ENCODE measurements at regions not wholly inside any gene's neighbourhood (a gene's known extent, or its start where the extent isn't known, plus 50 kb on each side); places are given as distances from the start of the nearest gene placed in this dataset.

DNA sequence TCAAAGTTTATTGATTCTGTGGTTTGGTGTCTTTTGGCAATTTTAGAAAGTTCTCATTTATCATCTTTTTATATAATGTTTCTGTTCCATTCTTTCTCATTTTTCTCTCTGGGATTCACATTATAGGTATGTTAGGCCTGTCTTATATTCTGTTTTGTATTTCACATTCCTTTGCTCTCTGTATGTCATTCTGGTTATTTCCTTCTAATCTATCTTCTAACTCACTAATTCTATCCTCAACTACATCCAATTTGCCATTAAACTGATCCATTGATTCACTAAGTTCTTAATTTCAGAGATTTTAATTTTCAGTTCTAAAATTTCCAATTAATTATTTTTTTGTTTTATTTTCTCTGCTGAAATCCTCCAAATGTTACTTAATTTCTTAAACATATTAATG lies 234.8 kb downstream of the FOXD2 start:
- no peak for DNase-seq

- no peak for DNase-seq
Measured at GRCh38 chr1:47674189-47674588, 236.3 kb downstream of the FOXD2 start.

DNA sequence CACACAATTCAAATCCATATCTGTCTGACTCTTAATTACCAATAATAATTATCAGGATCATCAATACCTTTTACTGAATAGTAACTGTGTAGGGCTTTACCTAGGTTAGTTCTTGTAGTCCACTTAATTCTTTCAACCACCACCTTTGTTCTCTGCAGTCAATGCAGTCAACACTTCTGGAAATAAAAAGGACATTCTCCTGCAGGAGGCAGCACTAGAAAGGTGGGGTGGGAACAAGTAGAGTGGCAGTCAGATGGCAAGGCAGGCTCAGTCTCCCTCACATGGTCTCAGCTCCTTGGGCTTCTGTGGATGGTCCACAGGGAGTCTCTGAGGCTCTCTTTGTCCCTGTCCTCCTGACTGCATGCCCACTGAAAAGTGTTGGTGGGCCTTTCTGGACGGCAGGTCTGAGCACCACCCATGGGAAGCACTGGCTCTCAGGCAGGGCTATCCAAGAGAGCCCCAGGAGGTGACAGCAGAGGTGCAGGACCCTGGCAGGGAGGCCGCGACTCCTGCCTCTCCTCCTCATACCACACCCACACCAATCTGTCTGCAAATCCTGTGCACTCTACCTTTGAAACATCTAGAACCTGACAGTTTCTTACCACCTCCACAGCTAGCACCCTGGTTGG lies 237.3 kb downstream of the FOXD2 start:
- DNase-seq: no peak

DNA sequence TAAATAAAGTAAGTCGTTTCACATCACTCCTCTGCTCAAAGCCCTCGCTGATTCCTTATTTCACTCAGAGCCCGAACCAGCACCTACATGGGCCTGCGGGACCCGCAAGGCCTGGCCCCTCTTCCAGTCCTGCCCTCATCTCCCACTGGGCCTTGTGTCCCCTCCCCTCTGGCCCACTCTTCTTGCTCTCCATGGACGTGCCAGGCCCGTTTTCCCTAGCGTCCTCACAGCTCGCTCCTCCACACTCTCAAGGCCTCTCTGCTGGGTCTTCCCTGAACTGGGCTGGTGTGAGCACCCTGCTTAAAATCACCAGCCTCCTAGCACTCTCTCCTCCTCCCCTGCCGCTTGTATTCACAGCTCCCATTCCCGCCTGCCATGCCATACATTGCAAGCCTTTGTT lies 237.9 kb downstream of the FOXD2 start:
- DNase-seq: no peak

DNA sequence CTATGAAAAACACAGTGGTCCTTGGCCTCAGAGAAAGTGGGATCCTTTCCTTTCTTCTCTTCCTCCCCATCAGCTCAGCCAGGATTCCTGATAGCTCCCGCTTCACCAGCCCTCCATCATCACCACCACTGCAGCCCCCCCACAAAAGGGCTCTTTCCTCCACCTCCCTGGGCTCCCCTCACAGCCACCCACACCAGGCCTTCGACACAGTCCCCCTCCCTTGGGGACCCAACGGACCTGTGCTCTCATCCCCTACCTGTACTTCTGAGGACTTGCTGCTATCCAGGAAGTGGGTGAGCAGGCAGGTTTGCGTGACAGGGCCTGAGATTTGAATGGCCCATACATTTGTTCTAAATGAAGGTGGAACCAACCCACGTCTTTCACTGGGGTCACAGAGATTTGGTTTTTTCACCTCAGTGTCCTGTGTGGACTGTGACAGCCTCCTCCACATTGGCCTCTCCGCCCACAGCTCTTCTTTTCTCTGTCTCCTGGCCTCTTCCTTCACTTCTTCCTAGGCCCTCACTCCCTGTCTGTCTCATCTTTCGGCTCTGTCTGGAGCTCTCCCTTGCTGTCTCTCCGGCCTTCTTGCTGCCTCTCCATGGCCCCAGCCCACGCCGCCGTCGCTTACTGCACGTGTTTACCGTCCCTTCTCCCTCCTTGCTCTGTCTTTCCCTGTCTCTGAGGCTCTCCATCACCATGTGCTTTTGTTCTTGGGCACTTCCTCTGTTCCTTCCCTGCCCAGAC lies 238.6 kb downstream of the FOXD2 start:
- DNase-seq: no peak

GRCh38 chr1:47677241-47677940 lies 239.5 kb downstream of the FOXD2 start:
- DNase-seq: no peak

- no peak for DNase-seq
Measured at GRCh38 chr1:47678464-47678980, 240.7 kb downstream of the FOXD2 start.

GRCh38 chr1:47679301-47679791 lies 241.5 kb downstream of the FOXD2 start:
- no peak for DNase-seq

DNA sequence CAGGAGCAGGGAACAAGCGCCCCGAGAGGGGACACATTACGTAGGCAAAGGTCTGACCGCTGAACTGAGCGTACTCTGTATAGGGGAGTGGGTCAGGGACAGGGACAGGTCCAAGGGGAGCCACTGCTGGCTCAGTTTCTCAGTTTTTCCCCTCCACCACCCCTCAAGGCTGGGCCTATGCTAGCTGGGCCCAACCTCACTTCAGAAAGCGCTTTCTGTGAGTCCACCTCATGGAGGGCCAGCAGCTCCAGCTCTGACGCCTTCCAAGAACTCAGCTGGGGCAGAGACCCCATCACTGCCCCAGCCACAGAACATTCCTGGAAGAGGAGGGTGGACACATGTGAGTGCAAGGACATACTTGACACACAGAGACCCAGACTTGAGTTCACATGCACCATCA lies 242.0 kb downstream of the FOXD2 start:
- no peak for DNase-seq

DNA sequence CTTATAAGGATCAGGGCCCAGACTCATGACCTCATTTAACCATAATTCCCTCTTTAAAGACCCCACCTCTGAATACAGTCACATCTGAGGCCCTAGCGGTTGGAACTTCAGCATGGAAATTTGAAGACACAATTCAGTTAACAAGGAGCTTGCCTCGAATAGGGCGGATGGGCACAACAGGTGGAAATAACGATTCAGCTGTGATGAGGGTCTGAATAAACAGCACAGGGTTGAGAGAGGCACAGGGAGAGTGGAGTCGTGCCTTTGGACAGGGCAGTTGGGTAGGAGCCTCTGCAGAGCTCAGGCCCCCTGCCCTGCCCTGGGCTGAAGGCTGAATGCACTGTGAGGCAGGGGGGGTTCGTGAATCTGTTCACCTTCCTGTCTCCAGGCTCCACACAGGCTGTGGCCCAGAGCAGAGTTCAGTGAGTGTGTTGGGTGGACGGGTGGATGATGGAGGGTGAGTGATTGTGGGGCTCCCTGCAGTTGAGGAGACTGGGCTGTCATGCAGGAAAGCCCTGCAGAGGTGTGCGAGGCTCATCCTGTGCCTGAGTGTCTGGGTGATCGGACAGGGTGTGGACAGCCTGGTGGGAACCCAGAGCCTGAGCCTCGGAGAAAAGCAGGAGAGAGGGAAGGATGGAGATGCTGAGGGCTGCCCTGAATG lies 243.1 kb downstream of the FOXD2 start:
- no peak for DNase-seq

DNA sequence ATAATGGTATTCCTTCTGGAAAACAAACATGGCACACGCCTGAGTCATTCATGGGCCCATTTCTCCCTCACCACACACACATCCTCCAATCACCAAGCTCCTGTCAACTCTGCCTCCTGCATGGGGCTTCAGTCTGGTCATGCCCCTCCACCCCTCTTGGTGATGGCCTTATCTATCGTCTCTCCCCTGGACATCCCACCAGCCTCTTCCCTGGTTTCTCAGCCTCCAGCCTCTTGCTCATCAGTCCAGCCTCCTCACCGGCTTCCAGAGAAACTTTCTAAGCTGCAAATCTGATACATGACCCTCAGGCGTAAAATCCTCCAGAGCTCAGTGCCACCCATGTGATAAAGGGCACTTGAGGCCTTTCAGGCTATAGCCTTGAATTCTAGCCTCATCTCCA lies 243.9 kb downstream of the FOXD2 start:
- no peak for DNase-seq

GRCh38 chr1:47682198-47682597 lies 244.4 kb downstream of the FOXD2 start:
- no peak for DNase-seq

- DNase-seq: no peak
Measured at GRCh38 chr1:47682786-47683350, 245.0 kb downstream of the FOXD2 start.

DNA sequence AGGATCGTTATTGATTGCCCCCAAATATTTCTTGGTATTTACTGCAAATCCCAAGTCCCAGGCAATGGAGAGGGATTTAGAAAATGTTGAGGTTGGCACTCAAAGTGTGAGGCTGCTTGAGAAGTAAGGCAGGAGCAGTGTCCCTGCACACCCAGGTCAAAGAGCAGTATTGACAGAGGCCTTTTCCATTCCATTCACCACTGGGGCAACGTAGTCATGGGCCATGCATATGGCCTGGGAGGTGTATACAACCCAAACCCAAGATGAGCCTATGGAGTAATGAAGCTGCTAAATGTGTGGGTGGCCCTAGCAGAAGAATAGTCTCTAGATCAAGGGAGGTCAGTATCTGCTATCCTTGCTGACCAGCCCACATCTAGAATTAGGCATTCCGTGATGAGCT lies 245.6 kb downstream of the FOXD2 start:
- DNase-seq: no peak

GRCh38 chr1:47684518-47684917 lies 246.7 kb downstream of the FOXD2 start:
- no peak for DNase-seq

DNA sequence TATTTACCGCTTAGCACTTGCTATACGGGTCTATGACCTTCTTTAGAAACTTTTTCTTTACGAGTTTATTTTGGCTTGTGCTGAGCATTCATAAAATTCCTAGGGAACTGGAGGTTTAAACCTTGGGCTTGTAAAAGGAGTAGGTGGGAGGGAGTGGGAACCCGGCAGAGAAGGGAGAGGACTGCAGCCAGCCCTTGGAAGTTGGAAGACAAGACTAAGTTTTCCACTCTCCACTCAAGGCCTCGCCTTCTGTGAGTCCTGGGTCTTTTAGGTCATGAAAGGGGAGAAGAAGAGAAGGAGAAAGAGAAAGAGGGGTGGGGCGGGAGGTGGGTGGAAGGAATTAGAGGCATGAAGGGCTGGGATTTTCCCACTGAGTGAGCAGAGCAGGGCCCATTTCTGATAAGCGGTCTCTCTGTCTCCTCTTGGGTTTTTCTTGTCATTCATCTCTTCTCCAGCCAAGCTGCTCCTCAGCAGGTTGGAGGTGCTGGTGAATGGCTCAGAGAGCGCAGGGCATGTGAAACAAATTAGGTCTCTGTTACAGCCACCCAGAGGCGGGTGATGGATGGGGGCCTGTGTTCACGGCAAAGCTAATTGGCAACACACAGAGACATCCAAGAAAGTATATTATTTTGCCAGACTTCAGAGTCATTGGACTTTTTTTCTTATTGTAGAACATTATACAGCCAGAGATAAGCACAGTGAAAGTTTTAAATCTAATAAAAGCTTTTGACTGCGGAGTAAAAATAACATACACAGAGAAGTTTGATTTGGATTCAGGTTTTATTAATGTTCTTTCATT lies 247.3 kb downstream of the FOXD2 start:
- DNase-seq: no peak

- DNase-seq: no peak
Measured at GRCh38 chr1:47685763-47686066, 247.9 kb downstream of the FOXD2 start.

- DNase-seq: no peak
Measured at GRCh38 chr1:47686731-47687630, 249.1 kb downstream of the FOXD2 start.

- DNase-seq: no peak
Measured at GRCh38 chr1:47687631-47688460, 250.0 kb downstream of the FOXD2 start.

All from CD4-positive, alpha-beta T cell treated with Interleukin-15 for 1 hour (primary cell).